ENCODE measurements at regions not wholly inside any gene's neighbourhood (a gene's known extent, or its start where the extent isn't known, plus 50 kb on each side); places are given as distances from the start of the nearest gene placed in this dataset.

DNA sequence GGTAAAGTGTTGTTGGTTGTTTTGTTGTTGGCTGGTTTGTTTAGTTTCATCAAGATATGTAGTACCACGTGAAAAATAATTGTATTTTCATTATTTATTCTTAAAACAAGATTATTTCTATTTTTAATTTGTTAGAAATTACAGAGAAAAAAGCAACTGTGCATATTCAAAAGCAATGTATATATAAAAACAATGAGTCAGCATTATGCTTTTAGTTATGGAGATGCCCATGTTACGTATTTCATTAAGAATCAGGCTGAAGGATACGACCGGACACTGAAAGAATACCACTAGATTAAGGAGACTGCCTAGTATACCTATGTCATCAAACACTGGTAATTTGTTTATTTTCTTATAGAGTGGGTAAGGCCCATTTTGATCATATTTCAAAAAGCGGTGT lies 1188.4 kb upstream of the NXPH2 start:
- TF ChIP-seq POLR2A (IDR thresholded peaks at IDR 0.05) (no peak), POLR2AphosphoS5 (IDR thresholded peaks at IDR 0.05; ENCODE audit: insufficient read depth in 1 of 2, low read depth in 1 of 2) (no peak)
- TF ChIP-seq, protein P1, sequence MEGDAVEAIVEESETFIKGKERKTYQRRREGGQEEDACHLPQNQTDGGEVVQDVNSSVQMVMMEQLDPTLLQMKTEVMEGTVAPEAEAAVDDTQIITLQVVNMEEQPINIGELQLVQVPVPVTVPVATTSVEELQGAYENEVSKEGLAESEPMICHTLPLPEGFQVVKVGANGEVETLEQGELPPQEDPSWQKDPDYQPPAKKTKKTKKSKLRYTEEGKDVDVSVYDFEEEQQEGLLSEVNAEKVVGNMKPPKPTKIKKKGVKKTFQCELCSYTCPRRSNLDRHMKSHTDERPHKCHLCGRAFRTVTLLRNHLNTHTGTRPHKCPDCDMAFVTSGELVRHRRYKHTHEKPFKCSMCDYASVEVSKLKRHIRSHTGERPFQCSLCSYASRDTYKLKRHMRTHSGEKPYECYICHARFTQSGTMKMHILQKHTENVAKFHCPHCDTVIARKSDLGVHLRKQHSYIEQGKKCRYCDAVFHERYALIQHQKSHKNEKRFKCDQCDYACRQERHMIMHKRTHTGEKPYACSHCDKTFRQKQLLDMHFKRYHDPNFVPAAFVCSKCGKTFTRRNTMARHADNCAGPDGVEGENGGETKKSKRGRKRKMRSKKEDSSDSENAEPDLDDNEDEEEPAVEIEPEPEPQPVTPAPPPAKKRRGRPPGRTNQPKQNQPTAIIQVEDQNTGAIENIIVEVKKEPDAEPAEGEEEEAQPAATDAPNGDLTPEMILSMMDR (IDR thresholded peaks at IDR 0.05): no peak

All from vagina (tissue), 2 donors.